DMS153 treated with DMSO at 0.1 percent for 48 hours (cell line): ENCODE measurements at regions not wholly inside any gene's neighbourhood (a gene's known extent, or its start where the extent isn't known, plus 50 kb on each side); places are given as distances from the start of the nearest gene placed in this dataset.
"Not testable (repeated sequence)": the region's sequence is repeated elsewhere in the genome, so short reads cannot be mapped to it uniquely, and the experiment has no call there.

Experiments
- DNase-seq: peaks from one replicate; lab custom pipeline; 2025; ENCODE audit not compliant: unreplicated experiment; lab: John Stamatoyannopoulos, UW

- DNase-seq, result no peak
These were observed 151.0 kb downstream of the NUF2 start for GRCh38 chr1:163472651-163473248.

DNA sequence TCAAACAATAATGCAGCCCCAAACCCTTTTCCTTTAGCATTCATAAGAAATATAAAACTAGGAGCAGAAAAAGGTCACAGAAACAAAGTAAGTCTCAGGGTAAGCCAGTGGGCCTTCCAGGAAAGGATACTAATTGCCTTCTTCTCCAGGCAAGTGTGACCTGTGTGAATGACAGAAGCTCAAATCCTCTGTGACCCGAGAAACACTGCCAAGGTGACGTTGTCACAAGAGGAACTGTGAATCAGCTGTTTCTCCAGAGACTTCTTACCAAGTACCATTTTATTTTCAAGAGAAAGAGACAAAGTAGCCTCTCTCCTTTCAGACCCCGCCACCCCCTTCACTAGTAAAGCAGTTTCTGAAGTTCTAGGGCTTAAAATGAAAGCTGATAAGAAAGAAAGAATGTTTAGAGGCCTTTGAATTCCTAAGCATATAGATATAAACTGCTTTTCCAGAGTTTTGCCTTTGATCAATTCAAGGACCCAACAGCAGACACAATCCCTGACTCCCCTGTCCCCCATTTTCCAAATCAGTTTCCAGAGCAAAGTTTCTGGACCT is 155.6 kb downstream of the NUF2 start:
- DNase-seq, result no peak

GRCh38 chr1:163498391-163499330 is 176.9 kb downstream of the NUF2 start:
- DNase-seq, result not testable (repeated sequence)

DNA sequence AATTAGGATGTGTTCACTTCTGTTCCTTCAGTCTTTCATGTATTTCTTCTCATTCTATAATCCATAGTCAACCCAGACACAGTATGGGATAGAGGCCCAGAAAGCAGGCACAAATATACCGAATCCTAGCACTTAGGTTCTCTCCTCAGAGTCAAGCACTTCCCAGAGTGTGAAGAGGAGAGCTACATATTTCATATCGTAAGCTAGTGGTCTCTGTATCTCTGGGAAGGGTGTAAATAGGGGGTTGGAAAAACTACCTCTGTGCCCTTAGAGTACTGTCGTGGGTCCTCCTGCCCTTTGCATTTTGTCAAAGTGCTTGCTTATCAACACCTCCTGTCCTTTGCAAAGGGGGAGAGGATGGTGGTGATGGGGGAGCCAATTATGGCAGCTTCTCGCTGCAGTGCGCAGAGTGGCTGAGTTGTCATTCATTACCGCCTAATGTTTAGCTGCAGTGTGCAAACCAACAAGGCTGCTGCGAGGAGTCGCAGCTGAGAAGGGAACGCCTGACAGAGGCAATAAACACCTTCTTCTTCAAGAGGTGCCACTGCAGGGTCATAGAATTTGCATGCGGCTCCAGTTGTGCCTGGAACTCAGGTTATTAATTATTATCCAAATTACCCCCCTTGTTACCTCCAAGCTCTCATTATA is 182.7 kb downstream of the NUF2 start:
- no peak for DNase-seq

GRCh38 chr1:163509114-163509513 is 187.4 kb downstream of the NUF2 start:
- no peak for DNase-seq

DNA sequence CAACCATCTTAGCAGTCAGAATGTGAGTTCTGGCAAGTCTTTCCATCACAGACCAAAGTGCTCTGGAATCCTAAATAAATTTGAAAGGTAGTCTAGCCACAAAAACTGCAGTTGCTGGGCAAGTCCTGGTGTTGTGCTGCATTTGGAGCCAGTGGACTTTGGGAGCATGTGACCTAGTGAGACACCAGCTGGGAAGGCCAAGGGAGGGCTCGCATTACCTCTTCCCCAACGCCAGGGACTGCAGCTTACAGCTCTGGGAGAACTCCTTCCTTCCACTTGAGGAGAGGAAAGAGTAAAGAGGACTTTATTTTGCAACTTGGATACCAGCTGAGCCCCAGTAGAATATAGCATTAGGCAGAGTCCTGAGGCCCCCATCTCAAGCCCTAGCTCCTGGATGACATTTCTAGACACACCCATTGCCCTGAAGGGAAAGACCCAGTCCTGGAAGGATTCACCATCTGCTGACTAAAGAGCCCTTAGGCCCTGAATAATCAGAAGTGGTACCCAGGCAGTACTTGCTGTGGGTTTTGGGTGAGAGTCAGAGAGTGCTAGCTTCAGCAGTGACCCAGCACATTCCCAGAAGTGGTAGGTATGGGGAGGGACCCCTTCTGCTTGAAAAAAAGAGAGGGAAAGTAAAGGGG is 190.7 kb downstream of the NUF2 start:
- DNase-seq, result no peak

GRCh38 chr1:163523375-163524029 is 201.7 kb downstream of the NUF2 start:
- no peak for DNase-seq

DNA sequence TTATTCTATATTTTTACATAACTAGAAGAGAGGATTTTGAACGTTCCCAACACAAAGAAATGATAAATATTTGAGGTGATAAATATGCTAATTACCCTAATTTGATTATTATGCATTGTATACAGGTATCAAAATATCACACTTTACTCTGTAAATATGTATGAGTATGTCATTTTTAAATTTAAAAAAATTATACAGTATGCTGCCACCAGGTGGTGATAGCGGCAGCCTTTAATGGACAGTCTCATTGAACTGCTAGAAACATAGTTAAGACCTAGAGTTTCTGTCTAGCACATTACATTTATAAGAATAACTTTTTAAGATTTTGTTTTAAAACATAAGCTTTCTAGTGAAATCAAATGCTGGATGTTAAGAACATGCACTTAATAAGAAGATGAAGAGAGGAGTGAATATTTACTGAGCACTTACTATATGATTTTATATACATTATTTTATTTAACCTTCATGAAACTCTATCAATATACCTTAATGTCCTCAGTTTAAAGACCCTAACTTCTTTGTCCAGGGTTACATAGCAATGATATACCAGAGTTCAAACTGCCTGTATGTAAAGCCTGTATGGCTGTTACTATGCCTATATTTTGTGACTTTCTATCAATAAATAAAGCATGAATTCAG is 207.1 kb downstream of the NUF2 start:
- no peak for DNase-seq

DNA sequence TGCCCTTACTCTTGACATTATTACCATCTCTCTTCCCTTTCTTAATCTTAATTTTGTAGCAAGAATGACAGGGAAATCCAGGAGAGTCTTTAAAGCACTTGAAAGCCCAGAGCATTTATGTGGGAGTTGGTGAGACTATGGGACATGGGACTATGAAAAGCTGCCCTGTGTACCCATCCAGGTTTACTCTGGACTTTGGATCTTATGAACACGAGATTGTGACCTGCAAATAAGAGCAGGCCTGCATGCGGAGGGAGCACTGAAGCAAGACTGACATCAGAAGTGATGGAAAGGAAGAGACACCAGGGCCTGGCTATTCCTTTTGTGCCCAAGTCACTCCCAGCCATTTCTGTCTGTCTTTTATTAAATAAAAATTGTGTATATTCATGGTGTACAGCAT is 209.6 kb downstream of the NUF2 start:
- no peak for DNase-seq

DNA sequence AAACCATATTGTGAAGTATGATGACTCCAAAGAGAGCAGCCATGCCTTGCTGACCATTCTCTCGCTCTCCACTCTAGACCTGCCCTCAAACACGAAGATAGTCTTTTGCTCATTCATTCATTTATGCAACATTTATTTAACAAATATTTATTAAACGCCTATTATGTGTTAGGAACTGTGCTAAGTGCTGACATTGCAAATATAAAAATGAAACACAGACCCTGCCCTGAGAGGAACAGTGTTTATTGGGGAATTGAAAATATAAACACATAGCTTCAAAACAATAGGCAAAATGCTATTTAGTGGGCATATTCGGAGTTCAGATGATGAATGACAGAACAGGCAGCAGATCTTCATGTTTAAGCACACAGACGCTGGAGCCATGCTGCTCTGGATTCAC is 213.6 kb downstream of the NUF2 start:
- no peak for DNase-seq

DNA sequence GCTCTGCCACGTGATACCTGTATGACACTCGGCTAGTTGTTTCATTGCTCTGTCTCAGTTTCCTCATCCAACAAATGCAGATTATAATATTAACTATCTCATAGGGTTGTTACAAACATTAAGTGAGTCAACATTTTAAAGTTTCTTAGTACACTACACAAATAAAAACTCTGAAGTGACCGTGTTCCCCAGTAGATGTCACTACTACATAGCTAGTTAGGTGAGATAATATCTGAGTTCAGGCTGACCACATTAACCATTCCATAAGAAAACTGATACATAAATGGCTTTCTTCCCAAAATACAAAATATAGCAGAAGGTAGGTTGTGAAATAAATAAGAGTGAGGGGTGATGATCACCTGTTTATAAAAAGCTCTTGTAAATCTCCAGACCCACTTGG is 214.1 kb downstream of the NUF2 start:
- DNase-seq, result peak; percentile 41

DNA sequence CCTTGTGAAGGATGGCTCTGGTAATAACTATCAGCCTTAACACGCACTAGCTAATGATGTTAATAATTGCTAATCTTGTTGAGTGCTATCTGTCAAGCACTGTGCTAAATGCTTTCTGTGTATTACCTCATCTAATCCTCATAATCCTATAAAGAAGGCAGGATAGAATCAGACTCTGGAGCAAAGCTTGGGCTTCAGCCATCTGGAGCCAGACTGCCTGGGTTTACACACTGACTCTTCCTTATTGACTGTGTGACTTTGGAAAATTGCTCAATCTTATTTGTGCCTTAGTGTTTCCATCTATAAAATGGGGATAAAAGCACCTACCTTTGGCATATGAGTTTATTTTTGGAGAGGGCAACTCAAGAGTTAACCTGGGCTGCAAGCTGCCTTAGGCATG is 216.1 kb downstream of the NUF2 start:
- no peak for DNase-seq

DNA sequence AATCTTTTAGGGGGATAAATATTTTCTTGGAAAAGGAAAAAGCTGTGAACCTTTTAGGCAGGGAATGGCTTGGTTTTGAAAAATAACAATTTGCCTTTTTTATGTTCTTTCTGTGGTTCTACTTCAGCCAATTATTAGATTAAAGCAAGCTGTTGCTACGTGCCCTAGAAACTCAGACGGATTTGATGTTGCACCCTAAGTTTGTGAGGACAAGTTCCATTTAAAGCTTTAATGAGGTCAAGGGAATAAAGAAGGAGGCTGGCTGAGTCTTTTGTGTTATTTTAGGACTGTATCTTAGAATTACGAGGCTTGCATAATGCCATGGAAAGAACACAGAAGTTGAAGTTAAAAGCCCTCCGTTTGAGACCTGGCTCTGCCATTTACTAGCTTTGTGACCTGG is 216.9 kb downstream of the NUF2 start:
- DNase-seq, result no peak

DNA sequence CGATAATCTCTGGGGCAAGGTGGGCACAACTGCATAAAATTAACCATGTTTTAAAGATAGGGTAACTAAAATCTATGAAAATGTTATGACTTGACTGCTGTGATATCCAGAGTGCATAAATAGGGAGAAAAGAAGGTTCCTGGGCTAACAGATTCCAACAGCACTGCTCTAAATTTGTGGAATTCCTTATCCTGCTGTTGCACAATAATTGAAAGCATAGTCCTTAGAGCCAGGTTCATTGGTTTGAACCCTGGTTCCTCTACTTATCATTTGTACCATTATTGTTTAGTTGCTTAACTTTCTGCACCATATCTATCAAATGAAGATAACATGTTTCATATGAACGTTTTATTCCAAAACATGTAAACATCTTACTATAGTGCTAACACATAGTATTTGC is 219.0 kb downstream of the NUF2 start:
- no peak for DNase-seq

DNA sequence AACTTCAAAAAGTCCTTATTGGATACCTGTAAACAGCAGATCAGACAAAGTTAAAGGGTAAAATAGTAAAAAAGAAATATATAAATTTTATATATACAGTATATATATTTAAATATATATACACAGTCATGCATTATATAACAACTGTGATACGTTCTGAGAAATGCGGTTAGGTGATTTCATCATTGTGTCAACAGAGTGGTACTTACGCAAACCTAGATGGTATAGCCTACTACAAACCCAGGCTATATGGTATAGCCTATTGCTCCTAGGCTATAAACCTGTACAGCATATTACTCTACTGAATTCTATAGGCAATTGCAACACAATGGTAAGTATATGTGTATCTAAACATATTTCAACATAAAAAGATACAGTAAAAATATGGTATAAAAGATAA is 222.7 kb downstream of the NUF2 start:
- no peak for DNase-seq

DNA sequence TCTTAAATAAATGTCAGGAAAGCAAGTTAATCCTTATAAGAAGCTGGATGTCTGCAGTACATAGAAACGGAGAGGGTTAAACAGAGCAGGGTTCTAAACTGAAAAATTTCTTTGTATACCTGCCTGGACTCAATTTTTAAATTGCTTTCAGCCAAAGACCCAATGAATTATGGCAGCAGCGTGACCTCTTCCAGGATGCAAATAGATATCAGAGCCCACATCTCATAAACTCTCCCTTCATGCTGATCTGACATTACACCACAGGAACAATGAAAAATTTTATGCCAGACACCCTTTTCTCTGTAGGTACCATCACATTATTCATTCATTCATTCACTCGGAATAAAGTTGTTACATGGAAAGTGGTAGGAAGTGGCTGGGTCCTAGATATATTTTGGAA is 236.4 kb downstream of the NUF2 start:
- DNase-seq, result no peak

DNA sequence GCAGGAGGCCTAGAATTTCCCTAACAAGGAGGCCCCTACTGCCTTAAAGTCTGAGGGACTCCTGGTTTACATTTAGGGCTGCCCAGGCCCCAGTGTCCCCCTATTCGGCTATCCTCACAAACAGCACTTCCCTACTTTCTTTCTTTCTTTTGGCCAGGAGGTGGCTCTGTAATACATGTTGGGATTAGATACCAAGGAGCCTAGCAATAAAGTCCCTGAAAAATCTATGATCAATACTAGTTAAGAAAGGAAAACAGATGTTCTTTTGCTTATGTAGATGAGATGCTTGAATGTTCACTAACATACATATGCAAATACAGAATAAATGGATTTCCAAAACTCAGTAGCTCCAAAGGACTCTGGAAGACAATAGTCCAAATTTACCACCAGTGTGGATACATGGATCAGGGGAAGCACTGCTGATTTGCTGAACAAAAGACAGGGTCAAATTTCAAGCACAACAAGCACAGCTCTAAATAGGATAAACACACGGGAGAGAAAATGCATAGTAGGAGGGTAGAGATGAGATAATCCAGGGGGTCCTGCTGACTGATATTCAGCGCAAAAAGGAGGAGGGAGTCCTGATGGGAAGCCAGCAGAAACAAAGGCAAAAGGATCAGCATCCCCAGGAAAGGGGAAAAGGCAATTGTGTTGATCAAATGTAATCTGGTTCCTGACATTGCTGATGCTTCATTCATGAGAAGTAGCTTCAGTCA is 240.0 kb downstream of the NUF2 start:
- peak; percentile 82 for DNase-seq

GRCh38 chr1:163562355-163562754 is 240.6 kb downstream of the NUF2 start:
- DNase-seq, result no peak

- no peak for DNase-seq
These were observed 243.4 kb downstream of the NUF2 start for GRCh38 chr1:163565166-163565565.

DNA sequence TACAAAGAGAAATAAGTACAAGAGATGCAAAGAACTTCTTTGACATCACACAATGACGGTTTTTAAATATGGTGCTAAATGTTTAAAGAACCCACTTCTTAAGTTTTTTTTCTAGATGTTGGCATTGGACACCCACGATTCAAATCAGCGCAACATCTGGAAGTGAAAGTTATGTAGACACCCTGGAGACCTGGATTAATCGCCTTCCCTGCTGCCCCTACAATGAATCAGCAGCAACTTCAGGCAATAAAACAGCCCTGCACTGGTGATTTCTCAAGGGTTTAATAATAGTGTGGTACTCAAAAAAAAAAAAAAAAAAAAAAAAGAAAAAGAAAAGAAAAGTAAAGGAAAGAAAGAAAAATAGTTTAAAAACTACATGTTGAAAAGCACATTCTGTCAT is 248.3 kb downstream of the NUF2 start:
- DNase-seq, result no peak
